ENCODE measurements at regions not wholly inside any gene's neighbourhood (a gene's known extent, or its start where the extent isn't known, plus 50 kb on each side); places are given as distances from the start of the nearest gene placed in this dataset.
"Not testable (repeated sequence)": the region's sequence is repeated elsewhere in the genome, so short reads cannot be mapped to it uniquely, and the experiment has no call there.

- H3K4me3 Mint-ChIP-seq; H3K36me3 Mint-ChIP-seq; H3K4me1 Mint-ChIP-seq; H3K27ac Mint-ChIP-seq; DNase-seq; ATAC-seq (replicated peaks): not testable (repeated sequence)
- Mint-ChIP-seq H3K27me3 (peaks cover 14 to 15% of the 10 kb centered on the region in 2 donors), H3K9me3 (peaks cover 19 to 22% of the 10 kb centered on the region in 2 donors)
Observed at GRCh38 chr20:30916404-30916803, 341.1 kb upstream of the DEFB115 start.

GRCh38 chr20:30919514-30920188 lies 337.8 kb upstream of the DEFB115 start:
- no peaks in the 10 kb centered on the region for H3K27me3 Mint-ChIP-seq
- peaks cover 2 to 5% of the 10 kb centered on the region in 2 donors for H3K36me3 Mint-ChIP-seq
- DNase-seq (no peak), ATAC-seq (replicated peaks) (no peak)
- no peaks in the 10 kb centered on the region for H3K4me1 Mint-ChIP-seq
- no peak overlapping the region for H3K27ac Mint-ChIP-seq
- H3K9me3 Mint-ChIP-seq, result peaks cover 12 to 14% of the 10 kb centered on the region in 2 donors
- no peak overlapping the region for H3K4me3 Mint-ChIP-seq

GRCh38 chr20:30921286-30922071 lies 336.0 kb upstream of the DEFB115 start:
- Mint-ChIP-seq H3K27ac (peak overlapping the region; percentile 67), H3K27me3 (no peaks in the 10 kb centered on the region), H3K36me3 (peaks cover 2 to 5% of the 10 kb centered on the region in 2 donors), H3K4me3 (no peak overlapping the region), H3K9me3 (peaks cover 18 to 23% of the 10 kb centered on the region in 2 donors), H3K4me1 (no peaks in the 10 kb centered on the region)
- ATAC-seq (replicated peaks) (no peak), DNase-seq (no peak)

- H3K9me3 Mint-ChIP-seq, result peaks cover 18 to 27% of the 10 kb centered on the region in 2 donors
- H3K27ac Mint-ChIP-seq, result no peak overlapping the region
- H3K27me3 Mint-ChIP-seq, result no peaks in the 10 kb centered on the region
- H3K4me3 Mint-ChIP-seq, result no peak overlapping the region
- no peaks in the 10 kb centered on the region for H3K4me1 Mint-ChIP-seq
- DNase-seq, result no peak
- no peak for ATAC-seq (replicated peaks)
- peaks cover 2 to 5% of the 10 kb centered on the region in 2 donors for H3K36me3 Mint-ChIP-seq
Observed at GRCh38 chr20:30922129-30922528, 335.3 kb upstream of the DEFB115 start.

- no peaks in the 10 kb centered on the region for H3K27me3 Mint-ChIP-seq
- H3K4me1 Mint-ChIP-seq, result no peaks in the 10 kb centered on the region
- no peak overlapping the region for H3K27ac Mint-ChIP-seq
- no peak overlapping the region for H3K4me3 Mint-ChIP-seq
- no peaks in the 10 kb centered on the region for H3K36me3 Mint-ChIP-seq
- ATAC-seq (replicated peaks) (no peak), DNase-seq (no peak)
- H3K9me3 Mint-ChIP-seq, result peaks cover 8 to 16% of the 10 kb centered on the region in 2 donors
Observed at GRCh38 chr20:30937790-30938189, 319.7 kb upstream of the DEFB115 start.

- no peak overlapping the region for H3K4me3 Mint-ChIP-seq
- H3K9me3 Mint-ChIP-seq, result peaks cover 3 to 4% of the 10 kb centered on the region in 2 donors
- DNase-seq (no peak), ATAC-seq (replicated peaks) (no peak)
- H3K27ac Mint-ChIP-seq, result no peak overlapping the region
- no peaks in the 10 kb centered on the region for H3K27me3 Mint-ChIP-seq
- no peaks in the 10 kb centered on the region for H3K4me1 Mint-ChIP-seq
- H3K36me3 Mint-ChIP-seq, result peaks cover 0 to 1% of the 10 kb centered on the region in 2 donors
Observed at GRCh38 chr20:30949761-30950160, 307.7 kb upstream of the DEFB115 start.

- not testable (repeated sequence) for H3K36me3 Mint-ChIP-seq; H3K9me3 Mint-ChIP-seq; H3K4me1 Mint-ChIP-seq; H3K4me3 Mint-ChIP-seq; DNase-seq; H3K27ac Mint-ChIP-seq; ATAC-seq (replicated peaks); H3K27me3 Mint-ChIP-seq
Observed at GRCh38 chr20:30951088-30951487, 306.4 kb upstream of the DEFB115 start.

GRCh38 chr20:30956649-30957048 lies 300.8 kb upstream of the DEFB115 start:
- H3K27ac Mint-ChIP-seq; H3K4me3 Mint-ChIP-seq; H3K4me1 Mint-ChIP-seq; H3K36me3 Mint-ChIP-seq; H3K9me3 Mint-ChIP-seq; DNase-seq; ATAC-seq (replicated peaks); H3K27me3 Mint-ChIP-seq: not testable (repeated sequence)

- H3K36me3 Mint-ChIP-seq; ATAC-seq (replicated peaks); H3K4me1 Mint-ChIP-seq; H3K27ac Mint-ChIP-seq; H3K4me3 Mint-ChIP-seq; H3K27me3 Mint-ChIP-seq; DNase-seq; H3K9me3 Mint-ChIP-seq: not testable (repeated sequence)
Observed at GRCh38 chr20:30959208-30959607, 298.3 kb upstream of the DEFB115 start.

- Mint-ChIP-seq H3K4me1 (no peaks in the 10 kb centered on the region), H3K4me3 (no peak overlapping the region), H3K27ac (no peak overlapping the region), H3K27me3 (no peaks in the 10 kb centered on the region), H3K9me3 (no peaks in the 10 kb centered on the region), H3K36me3 (no peaks in the 10 kb centered on the region)
- DNase-seq, result no peak
- ATAC-seq (replicated peaks), result no peak
Observed at GRCh38 chr20:30963591-30963990, 293.9 kb upstream of the DEFB115 start.

- not testable (repeated sequence) for H3K27ac Mint-ChIP-seq
Observed at GRCh38 chr20:30975859-30976258, 281.6 kb upstream of the DEFB115 start.

GRCh38 chr20:30985386-30985785 lies 272.1 kb upstream of the DEFB115 start:
- peaks cover 0 to 2% of the 10 kb centered on the region in 2 donors for H3K36me3 Mint-ChIP-seq

More at GRCh38 chr20:30975859-30976258, 281.6 kb upstream of the DEFB115 start:
- not testable (repeated sequence) for DNase-seq; H3K4me3 Mint-ChIP-seq; H3K4me1 Mint-ChIP-seq; ATAC-seq (replicated peaks); H3K27me3 Mint-ChIP-seq; H3K36me3 Mint-ChIP-seq
- peaks cover 9 to 27% of the 10 kb centered on the region in 2 donors for H3K9me3 Mint-ChIP-seq

More at GRCh38 chr20:30985386-30985785, 272.1 kb upstream of the DEFB115 start:
- Mint-ChIP-seq H3K27me3 (no peaks in the 10 kb centered on the region), H3K27ac (no peak overlapping the region), H3K9me3 (peaks cover 10 to 22% of the 10 kb centered on the region in 2 donors), H3K4me3 (no peak overlapping the region), H3K4me1 (no peaks in the 10 kb centered on the region)
- DNase-seq, result no peak
- no peak for ATAC-seq (replicated peaks)

All from stimulated activated naive B cell treated with anti-CD40 and anti-IgM and Interleukin-4, amounts not matched to agents 10 μg/mL and 1 μg/mL and 100 μg/mL, for 72 hours (primary cell).